Activated naive CD8-positive, alpha-beta T cell treated with anti-CD3 and anti-CD28 coated beads, Interleukin-2, amount 50 U/mL, for 24 hours (primary cell): ENCODE measurements at regions not wholly inside any gene's neighbourhood (a gene's known extent, or its start where the extent isn't known, plus 50 kb on each side); places are given as distances from the start of the nearest gene placed in this dataset.
"Not testable (repeated sequence)": the region's sequence is repeated elsewhere in the genome, so short reads cannot be mapped to it uniquely, and the experiment has no call there.

Experiments used
- ATAC-seq: fragments of 150-1000 bp; cut with Tn5 transposase; one replicate; pipeline ENCODE4 v1.10.0; 2021
- DNase-seq: peaks from one replicate; pipeline ENCODE4 v3.0.0; 2021
- H3K27ac Mint-ChIP-seq: one replicate; pipeline ENCODE4 v1.8.0; 2021; ENCODE audit warnings: mild to moderate bottlenecking, mixed read lengths
- H3K27me3 Mint-ChIP-seq: one replicate; pipeline ENCODE4 v1.8.0; 2021; ENCODE audit warnings: mixed read lengths
- H3K36me3 Mint-ChIP-seq: one replicate; pipeline ENCODE4 v1.8.0; 2021; ENCODE audit warnings: low read depth, mixed read lengths
- H3K4me1 Mint-ChIP-seq: one replicate; pipeline ENCODE4 v1.8.0; 2021; ENCODE audit warnings: mixed read lengths
- H3K4me3 Mint-ChIP-seq: one replicate; pipeline ENCODE4 v1.8.0; 2021; ENCODE audit warnings: mild to moderate bottlenecking, moderate library complexity, mixed read lengths
- H3K9me3 Mint-ChIP-seq: one replicate; pipeline ENCODE4 v1.8.0; 2021; ENCODE audit warnings: mixed read lengths

- no peaks in the 10 kb centered on the region for H3K27me3 Mint-ChIP-seq
- H3K36me3 Mint-ChIP-seq: no peaks in the 10 kb centered on the region
- H3K9me3 Mint-ChIP-seq: peaks cover 4% of the 10 kb centered on the region
- ATAC-seq: no peak
- DNase-seq: no peak
- H3K4me1 Mint-ChIP-seq: no peaks in the 10 kb centered on the region
- H3K4me3 Mint-ChIP-seq: no peak overlapping the region
- H3K27ac Mint-ChIP-seq: no peak overlapping the region
Observed at GRCh38 chr13:54263868-54264267, 1235.3 kb downstream of the OLFM4 start.

GRCh38 chr13:54267253-54267668 is 1238.6 kb downstream of the OLFM4 start:
- not testable (repeated sequence) for H3K27ac Mint-ChIP-seq, H3K4me3 Mint-ChIP-seq, ATAC-seq, H3K4me1 Mint-ChIP-seq, H3K27me3 Mint-ChIP-seq, H3K36me3 Mint-ChIP-seq, H3K9me3 Mint-ChIP-seq, DNase-seq

- H3K27me3 Mint-ChIP-seq: not testable (repeated sequence)
Observed at GRCh38 chr13:54268013-54268695, 1239.5 kb downstream of the OLFM4 start.

GRCh38 chr13:54287062-54287764 is 1258.6 kb downstream of the OLFM4 start:
- H3K27ac Mint-ChIP-seq: no peak overlapping the region
- no peaks in the 10 kb centered on the region for H3K36me3 Mint-ChIP-seq
- H3K9me3 Mint-ChIP-seq: peaks cover 40% of the 10 kb centered on the region
- no peaks in the 10 kb centered on the region for H3K27me3 Mint-ChIP-seq
- H3K4me1 Mint-ChIP-seq: no peaks in the 10 kb centered on the region
- ATAC-seq (no peak), DNase-seq (no peak)
- no peak overlapping the region for H3K4me3 Mint-ChIP-seq

More at GRCh38 chr13:54268013-54268695, 1239.5 kb downstream of the OLFM4 start:
- not testable (repeated sequence) for H3K4me1 Mint-ChIP-seq, H3K27ac Mint-ChIP-seq, H3K36me3 Mint-ChIP-seq, H3K9me3 Mint-ChIP-seq, H3K4me3 Mint-ChIP-seq, DNase-seq, ATAC-seq

- H3K36me3 Mint-ChIP-seq: no peaks in the 10 kb centered on the region
- H3K27ac Mint-ChIP-seq: no peak overlapping the region
- H3K4me3 Mint-ChIP-seq: no peak overlapping the region
- H3K4me1 Mint-ChIP-seq: no peaks in the 10 kb centered on the region
- ATAC-seq: no peak
- no peaks in the 10 kb centered on the region for H3K27me3 Mint-ChIP-seq
- H3K9me3 Mint-ChIP-seq: peaks cover 38% of the 10 kb centered on the region
- no peak for DNase-seq
Observed at GRCh38 chr13:54301085-54301484, 1272.5 kb downstream of the OLFM4 start.

GRCh38 chr13:54305377-54305776 is 1276.8 kb downstream of the OLFM4 start:
- no peaks in the 10 kb centered on the region for H3K4me1 Mint-ChIP-seq
- ATAC-seq: no peak
- no peak for DNase-seq
- no peaks in the 10 kb centered on the region for H3K27me3 Mint-ChIP-seq
- H3K36me3 Mint-ChIP-seq: no peaks in the 10 kb centered on the region
- H3K4me3 Mint-ChIP-seq: no peak overlapping the region
- H3K9me3 Mint-ChIP-seq: peaks cover 30% of the 10 kb centered on the region
- no peak overlapping the region for H3K27ac Mint-ChIP-seq

- Mint-ChIP-seq H3K4me3 (no peak overlapping the region), H3K9me3 (peaks cover 7% of the 10 kb centered on the region), H3K27ac (no peak overlapping the region), H3K27me3 (no peaks in the 10 kb centered on the region), H3K4me1 (no peaks in the 10 kb centered on the region), H3K36me3 (no peaks in the 10 kb centered on the region)
- ATAC-seq: no peak
- no peak for DNase-seq
Observed at GRCh38 chr13:54312885-54313284, 1284.3 kb downstream of the OLFM4 start.

- H3K4me3 Mint-ChIP-seq: no peak overlapping the region
- no peaks in the 10 kb centered on the region for H3K4me1 Mint-ChIP-seq
- no peaks in the 10 kb centered on the region for H3K36me3 Mint-ChIP-seq
- no peak overlapping the region for H3K27ac Mint-ChIP-seq
- H3K9me3 Mint-ChIP-seq: peaks cover 16% of the 10 kb centered on the region
- ATAC-seq (no peak), DNase-seq (no peak)
- H3K27me3 Mint-ChIP-seq: no peaks in the 10 kb centered on the region
Observed at GRCh38 chr13:54317722-54318121, 1289.1 kb downstream of the OLFM4 start.

DNA sequence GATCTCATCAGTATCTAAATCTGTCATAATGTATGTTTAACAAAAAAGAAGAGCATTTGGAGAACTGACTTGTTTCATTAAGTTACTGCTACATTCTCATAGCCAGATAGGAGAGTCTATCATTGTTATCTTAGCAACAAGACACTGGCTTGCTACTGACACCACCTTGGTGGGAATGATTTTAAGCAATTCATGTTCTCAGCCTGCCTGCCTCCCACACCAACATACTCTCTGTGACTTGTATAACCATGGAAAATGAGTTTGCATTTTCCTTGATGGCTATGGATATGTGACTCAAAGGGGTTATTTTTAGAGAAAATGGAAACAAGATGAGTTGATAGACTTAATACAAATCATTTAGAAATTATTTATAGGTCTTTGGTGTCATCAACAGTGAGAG is 1308.9 kb downstream of the OLFM4 start:
- no peaks in the 10 kb centered on the region for H3K27me3 Mint-ChIP-seq
- DNase-seq (no peak), ATAC-seq (no peak)
- H3K9me3 Mint-ChIP-seq: peaks cover 20% of the 10 kb centered on the region
- no peaks in the 10 kb centered on the region for H3K36me3 Mint-ChIP-seq
- no peaks in the 10 kb centered on the region for H3K4me1 Mint-ChIP-seq
- H3K27ac Mint-ChIP-seq: no peak overlapping the region
- H3K4me3 Mint-ChIP-seq: no peak overlapping the region

- ATAC-seq (no peak), DNase-seq (no peak)
- peaks cover 14% of the 10 kb centered on the region for H3K9me3 Mint-ChIP-seq
- H3K27me3 Mint-ChIP-seq: no peaks in the 10 kb centered on the region
- no peak overlapping the region for H3K4me3 Mint-ChIP-seq
- H3K4me1 Mint-ChIP-seq: no peaks in the 10 kb centered on the region
- no peak overlapping the region for H3K27ac Mint-ChIP-seq
- H3K36me3 Mint-ChIP-seq: no peaks in the 10 kb centered on the region
Observed at GRCh38 chr13:54347531-54347930, 1318.9 kb downstream of the OLFM4 start.

DNA sequence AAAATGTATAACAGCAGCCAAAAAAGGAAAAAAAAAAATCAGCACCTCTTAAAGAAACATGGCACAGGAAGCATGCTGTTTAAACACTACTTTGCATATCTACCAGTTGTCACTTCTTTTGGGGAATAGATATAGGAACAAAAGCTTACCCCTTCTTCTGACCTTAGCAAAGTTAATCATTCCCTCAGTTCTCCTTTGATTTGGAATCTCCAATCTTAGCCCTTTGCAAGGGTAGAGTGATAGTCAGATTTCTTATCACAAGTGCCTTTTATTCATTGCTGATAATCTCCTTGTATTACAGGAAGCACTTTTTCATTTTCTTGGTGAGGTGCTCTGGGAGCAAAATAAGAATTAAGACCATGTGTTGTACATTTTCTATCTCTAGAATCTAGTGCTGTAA is 1327.6 kb downstream of the OLFM4 start:
- DNase-seq: no peak
- Mint-ChIP-seq H3K4me3 (no peak overlapping the region), H3K9me3 (peaks cover 13% of the 10 kb centered on the region), H3K4me1 (no peaks in the 10 kb centered on the region), H3K27me3 (no peaks in the 10 kb centered on the region), H3K36me3 (no peaks in the 10 kb centered on the region), H3K27ac (no peak overlapping the region)
- ATAC-seq: no peak

- H3K27ac Mint-ChIP-seq: no peak overlapping the region
- H3K27me3 Mint-ChIP-seq: no peaks in the 10 kb centered on the region
- no peaks in the 10 kb centered on the region for H3K36me3 Mint-ChIP-seq
- peaks cover 12% of the 10 kb centered on the region for H3K9me3 Mint-ChIP-seq
- H3K4me1 Mint-ChIP-seq: no peaks in the 10 kb centered on the region
- ATAC-seq (no peak), DNase-seq (no peak)
- H3K4me3 Mint-ChIP-seq: no peak overlapping the region
Observed at GRCh38 chr13:54356849-54357248, 1328.2 kb downstream of the OLFM4 start.

DNA sequence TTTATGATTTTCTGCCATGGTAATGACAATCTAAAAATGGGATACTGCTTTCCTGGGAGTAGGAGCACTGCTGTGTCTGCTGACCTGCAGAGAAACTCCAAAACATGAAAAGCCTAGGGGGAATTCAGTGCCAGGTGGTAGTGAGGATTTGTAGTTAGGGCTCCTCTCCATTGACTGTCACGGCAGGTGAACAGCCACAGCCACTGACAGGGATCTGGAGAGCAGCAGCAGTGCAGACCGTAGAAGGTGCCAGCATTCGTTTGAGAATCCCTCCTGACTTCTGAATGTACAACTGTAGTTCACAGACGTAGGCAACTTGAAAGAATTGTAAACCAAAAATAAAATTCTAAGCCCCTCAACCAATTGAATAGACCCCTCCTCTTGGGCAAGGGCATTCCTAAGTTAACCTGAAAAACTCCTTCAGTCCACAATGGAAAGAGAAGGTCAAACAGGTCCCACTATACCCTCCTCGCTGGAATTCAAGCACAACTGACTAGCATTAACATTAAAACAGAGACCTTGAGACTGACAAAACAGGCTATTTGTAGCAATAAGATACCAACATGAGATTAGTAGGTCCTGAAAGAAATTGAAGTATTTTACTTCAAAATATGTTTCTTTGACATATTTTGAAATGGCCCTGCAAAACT is 1328.8 kb downstream of the OLFM4 start:
- Mint-ChIP-seq H3K4me3 (no peak overlapping the region), H3K4me1 (no peaks in the 10 kb centered on the region), H3K27me3 (no peaks in the 10 kb centered on the region), H3K27ac (no peak overlapping the region), H3K36me3 (no peaks in the 10 kb centered on the region), H3K9me3 (peaks cover 12% of the 10 kb centered on the region)
- DNase-seq (no peak), ATAC-seq (no peak)

GRCh38 chr13:54361460-54361859 is 1332.8 kb downstream of the OLFM4 start:
- Mint-ChIP-seq H3K9me3 (peaks cover 13% of the 10 kb centered on the region), H3K4me3 (no peak overlapping the region), H3K4me1 (no peaks in the 10 kb centered on the region), H3K27me3 (no peaks in the 10 kb centered on the region), H3K27ac (no peak overlapping the region), H3K36me3 (no peaks in the 10 kb centered on the region)
- ATAC-seq (no peak), DNase-seq (no peak)

- Mint-ChIP-seq H3K9me3 (peaks cover 31% of the 10 kb centered on the region), H3K4me1 (no peaks in the 10 kb centered on the region), H3K36me3 (no peaks in the 10 kb centered on the region), H3K27ac (no peak overlapping the region), H3K4me3 (no peak overlapping the region), H3K27me3 (no peaks in the 10 kb centered on the region)
- ATAC-seq (no peak), DNase-seq (no peak)
Observed at GRCh38 chr13:54366728-54367127, 1338.1 kb downstream of the OLFM4 start.
